NCI-H82 treated with DMSO at 0.1 percent for 48 hours (cell line): ENCODE measurements at regions not wholly inside any gene's neighbourhood (a gene's known extent, or its start where the extent isn't known, plus 50 kb on each side); places are given as distances from the start of the nearest gene placed in this dataset.

Experiments used
- DNase-seq: peaks from one replicate; lab custom pipeline; 2025; ENCODE audit not compliant: unreplicated experiment; lab: John Stamatoyannopoulos, UW

GRCh38 chr6:22019857-22020256 lies 277.0 kb downstream of the PRL start:
- no peak for DNase-seq

- no peak for DNase-seq
These were observed 276.4 kb downstream of the PRL start for GRCh38 chr6:22020299-22021003.

GRCh38 chr6:22021966-22022365 lies 274.9 kb downstream of the PRL start:
- no peak for DNase-seq

- no peak for DNase-seq
These were observed 272.9 kb downstream of the PRL start for GRCh38 chr6:22023937-22024336.

- no peak for DNase-seq
These were observed 271.8 kb downstream of the PRL start for GRCh38 chr6:22024973-22025467.

- no peak for DNase-seq
These were observed 271.2 kb downstream of the PRL start for GRCh38 chr6:22025468-22026163.

- DNase-seq, result no peak
These were observed 270.6 kb downstream of the PRL start for GRCh38 chr6:22026164-22026678.

GRCh38 chr6:22027040-22027725 lies 269.7 kb downstream of the PRL start:
- no peak for DNase-seq

- DNase-seq, result no peak
These were observed 268.3 kb downstream of the PRL start for GRCh38 chr6:22028403-22029090.

GRCh38 chr6:22029171-22029570 lies 267.7 kb downstream of the PRL start:
- no peak for DNase-seq

- DNase-seq, result no peak
These were observed 265.9 kb downstream of the PRL start for GRCh38 chr6:22030730-22031619.

- DNase-seq, result no peak
These were observed 261.1 kb downstream of the PRL start for GRCh38 chr6:22035690-22036089.

- no peak for DNase-seq
These were observed 260.6 kb downstream of the PRL start for GRCh38 chr6:22036275-22036674.

GRCh38 chr6:22036699-22037098 lies 260.1 kb downstream of the PRL start:
- no peak for DNase-seq

GRCh38 chr6:22041797-22042480 lies 254.9 kb downstream of the PRL start:
- no peak for DNase-seq

GRCh38 chr6:22042706-22043105 lies 254.1 kb downstream of the PRL start:
- DNase-seq, result no peak

- DNase-seq, result no peak
These were observed 253.4 kb downstream of the PRL start for GRCh38 chr6:22043284-22043962.

- DNase-seq, result no peak
These were observed 251.4 kb downstream of the PRL start for GRCh38 chr6:22045261-22045912.
